Esophagus muscularis mucosa (tissue), 3 donors: ENCODE measurements at regions not wholly inside any gene's neighbourhood (a gene's known extent, or its start where the extent isn't known, plus 50 kb on each side); places are given as distances from the start of the nearest gene placed in this dataset.

Experiments
- POLR2A ChIP-seq: fragments of 450-650 bp; IDR thresholded peaks from one replicate; pipeline ENCODE4 v1.6.1; 2017; ENCODE audit warnings: antibody characterized with exemption, moderate library complexity, mild to moderate bottlenecking, low read depth
- POLR2AphosphoS5 ChIP-seq, 2 donors: sonication (generic); formaldehyde crosslinking; IDR thresholded peaks; one replicate each; pipeline ENCODE4 v1.6.1; 2017; ENCODE audit warnings: antibody characterized with exemption in 2 of 2
- TF ChIP-seq, protein P1 (sequence below), 3 experiments: fragments of 200-600 bp in 2 of 3; fragments of 450-650 bp in 1 of 3; sonication (generic) in 2 of 3; IDR thresholded peaks; one replicate each; pipeline ENCODE4 v1.5.1; 2017 to 2019; ENCODE audit warnings: antibody characterized with exemption in 3 of 3, mild to moderate bottlenecking in 2 of 3, moderate library complexity in 1 of 3

DNA sequence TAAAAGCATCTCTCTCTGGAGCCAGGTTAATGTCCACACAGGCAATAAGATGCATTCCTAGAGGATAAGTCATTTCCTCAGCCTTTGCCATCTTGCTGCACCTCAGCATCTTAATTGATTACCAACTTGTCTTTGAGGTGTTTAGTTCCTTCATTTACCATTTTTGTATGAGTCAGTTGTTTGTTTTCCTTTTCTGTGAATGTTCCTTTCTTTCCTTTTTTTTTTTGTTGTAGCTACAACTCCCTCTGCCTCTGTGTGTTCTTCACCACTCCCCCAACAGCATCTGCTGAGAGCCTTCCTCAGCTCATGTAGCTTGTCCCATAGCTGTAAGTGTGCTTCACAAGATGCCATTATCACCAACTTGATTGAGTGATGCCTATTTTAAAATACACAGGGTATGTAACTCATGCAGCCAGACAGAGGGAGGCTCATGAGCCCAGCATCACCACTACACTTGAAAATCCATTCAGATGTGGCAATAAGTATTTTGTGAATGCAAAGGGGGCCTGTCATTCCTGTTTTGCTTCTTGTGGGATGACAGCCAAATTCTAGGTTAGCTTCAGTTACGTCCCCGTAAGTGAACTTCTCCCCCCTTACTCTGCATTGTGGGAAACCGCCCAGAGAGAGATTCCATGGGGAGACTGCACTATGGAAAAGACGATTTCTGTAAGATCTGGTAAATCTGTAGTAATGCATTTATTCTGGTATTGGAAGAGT lies 315.9 kb upstream of the ZEB2 start:
- TF ChIP-seq, protein P1, sequence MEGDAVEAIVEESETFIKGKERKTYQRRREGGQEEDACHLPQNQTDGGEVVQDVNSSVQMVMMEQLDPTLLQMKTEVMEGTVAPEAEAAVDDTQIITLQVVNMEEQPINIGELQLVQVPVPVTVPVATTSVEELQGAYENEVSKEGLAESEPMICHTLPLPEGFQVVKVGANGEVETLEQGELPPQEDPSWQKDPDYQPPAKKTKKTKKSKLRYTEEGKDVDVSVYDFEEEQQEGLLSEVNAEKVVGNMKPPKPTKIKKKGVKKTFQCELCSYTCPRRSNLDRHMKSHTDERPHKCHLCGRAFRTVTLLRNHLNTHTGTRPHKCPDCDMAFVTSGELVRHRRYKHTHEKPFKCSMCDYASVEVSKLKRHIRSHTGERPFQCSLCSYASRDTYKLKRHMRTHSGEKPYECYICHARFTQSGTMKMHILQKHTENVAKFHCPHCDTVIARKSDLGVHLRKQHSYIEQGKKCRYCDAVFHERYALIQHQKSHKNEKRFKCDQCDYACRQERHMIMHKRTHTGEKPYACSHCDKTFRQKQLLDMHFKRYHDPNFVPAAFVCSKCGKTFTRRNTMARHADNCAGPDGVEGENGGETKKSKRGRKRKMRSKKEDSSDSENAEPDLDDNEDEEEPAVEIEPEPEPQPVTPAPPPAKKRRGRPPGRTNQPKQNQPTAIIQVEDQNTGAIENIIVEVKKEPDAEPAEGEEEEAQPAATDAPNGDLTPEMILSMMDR (IDR thresholded peaks at IDR 0.05): no peak
- TF ChIP-seq POLR2AphosphoS5 (IDR thresholded peaks at IDR 0.05): no peak
- no peak for TF ChIP-seq POLR2A
